ENCODE measurements at regions not wholly inside any gene's neighbourhood (a gene's known extent, or its start where the extent isn't known, plus 50 kb on each side); places are given as distances from the start of the nearest gene placed in this dataset.

DNA sequence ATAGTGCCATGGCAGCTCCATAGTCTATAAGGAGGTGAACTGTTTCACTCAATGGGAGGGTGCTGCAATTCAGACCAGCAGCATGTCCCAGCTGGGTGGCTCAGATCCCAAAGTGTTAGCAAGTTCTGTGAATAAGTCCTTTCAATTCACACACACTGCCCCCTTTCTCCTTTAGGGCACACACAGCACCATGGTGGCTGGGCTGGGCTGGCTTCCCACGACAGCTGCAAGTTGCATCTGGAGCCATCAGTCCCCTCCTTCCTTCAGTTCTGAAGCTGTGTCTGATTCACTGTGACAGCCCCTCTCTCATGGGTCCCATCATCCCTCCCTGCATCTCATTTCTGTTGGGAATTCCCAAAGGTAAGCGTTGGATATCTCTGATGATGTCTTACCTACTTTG lies 324.1 kb upstream of the NCAM1 start:
- DNase-seq (ENCODE audit: low read depth, low spot score) = no peak
- H3K4me3 ChIP-seq (ENCODE audit: low read depth, low read length) = no peak overlapping the region
- TF ChIP-seq, protein P1, sequence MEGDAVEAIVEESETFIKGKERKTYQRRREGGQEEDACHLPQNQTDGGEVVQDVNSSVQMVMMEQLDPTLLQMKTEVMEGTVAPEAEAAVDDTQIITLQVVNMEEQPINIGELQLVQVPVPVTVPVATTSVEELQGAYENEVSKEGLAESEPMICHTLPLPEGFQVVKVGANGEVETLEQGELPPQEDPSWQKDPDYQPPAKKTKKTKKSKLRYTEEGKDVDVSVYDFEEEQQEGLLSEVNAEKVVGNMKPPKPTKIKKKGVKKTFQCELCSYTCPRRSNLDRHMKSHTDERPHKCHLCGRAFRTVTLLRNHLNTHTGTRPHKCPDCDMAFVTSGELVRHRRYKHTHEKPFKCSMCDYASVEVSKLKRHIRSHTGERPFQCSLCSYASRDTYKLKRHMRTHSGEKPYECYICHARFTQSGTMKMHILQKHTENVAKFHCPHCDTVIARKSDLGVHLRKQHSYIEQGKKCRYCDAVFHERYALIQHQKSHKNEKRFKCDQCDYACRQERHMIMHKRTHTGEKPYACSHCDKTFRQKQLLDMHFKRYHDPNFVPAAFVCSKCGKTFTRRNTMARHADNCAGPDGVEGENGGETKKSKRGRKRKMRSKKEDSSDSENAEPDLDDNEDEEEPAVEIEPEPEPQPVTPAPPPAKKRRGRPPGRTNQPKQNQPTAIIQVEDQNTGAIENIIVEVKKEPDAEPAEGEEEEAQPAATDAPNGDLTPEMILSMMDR (IDR thresholded peaks at IDR 0.05; ENCODE audit: low read depth, low read length) = no peak
- no peak overlapping the region for H3K27ac ChIP-seq (ENCODE audit: low read depth, low read length)
- POLR2A ChIA-PET = no interaction called here
- no peaks in the 10 kb centered on the region for H3K27me3 ChIP-seq (ENCODE audit: control insufficient read depth, insufficient read depth, low read length)
- H3K9me3 ChIP-seq (ENCODE audit: control insufficient read depth, insufficient read depth, low read length) = no peaks in the 10 kb centered on the region
- CTCF ChIA-PET = no interaction called here

DNA sequence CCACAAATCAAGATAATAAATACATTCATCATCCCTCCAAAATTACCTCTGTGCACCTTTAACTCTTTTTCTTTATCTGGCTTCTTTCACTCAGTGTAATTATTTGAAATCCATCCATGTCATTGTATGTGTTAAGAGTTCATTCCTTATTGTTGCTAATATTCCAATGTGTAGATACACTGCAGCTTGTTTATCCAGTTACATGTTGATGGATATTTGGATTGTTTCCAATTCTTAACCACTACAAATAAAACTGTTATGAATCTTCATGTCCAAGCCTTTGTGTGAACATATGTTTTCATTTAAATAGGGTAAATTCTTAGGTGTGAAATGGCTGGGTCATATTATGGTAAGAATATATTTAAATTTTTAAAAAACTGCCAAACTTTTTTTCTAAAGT lies 323.3 kb upstream of the NCAM1 start:
- no peak for DNase-seq (ENCODE audit: low read depth, low spot score)
- TF ChIP-seq, protein P1 (IDR thresholded peaks at IDR 0.05; ENCODE audit: low read depth, low read length) = no peak
- POLR2A ChIA-PET = no interaction called here
- Histone ChIP-seq H3K27me3 (ENCODE audit: control insufficient read depth, insufficient read depth, low read length) (no peaks in the 10 kb centered on the region), H3K9me3 (ENCODE audit: control insufficient read depth, insufficient read depth, low read length) (no peaks in the 10 kb centered on the region), H3K4me3 (ENCODE audit: low read depth, low read length) (no peak overlapping the region), H3K27ac (ENCODE audit: low read depth, low read length) (no peak overlapping the region)
- CTCF ChIA-PET = no interaction called here

DNA sequence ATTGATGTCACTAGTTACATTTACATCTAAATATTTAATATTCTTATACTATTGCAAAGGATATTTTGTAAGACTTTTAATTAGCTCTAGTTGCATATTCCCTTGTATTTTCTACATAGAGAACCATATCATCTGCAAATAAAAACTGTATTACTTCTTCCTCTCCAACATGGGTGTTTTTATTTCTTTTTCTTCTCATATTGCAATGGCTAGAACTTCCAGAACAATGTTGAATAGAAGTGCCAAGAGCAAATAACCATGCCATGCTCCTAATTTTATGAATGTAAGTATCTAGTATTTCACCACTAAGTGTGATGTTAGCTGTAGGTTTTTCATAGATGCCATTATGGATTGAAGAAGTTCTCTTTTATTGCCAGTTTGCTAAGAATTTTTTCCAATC lies 321.8 kb upstream of the NCAM1 start:
- Histone ChIP-seq H3K27me3 (ENCODE audit: control insufficient read depth, insufficient read depth, low read length) (no peaks in the 10 kb centered on the region), H3K27ac (ENCODE audit: low read depth, low read length) (no peak overlapping the region), H3K9me3 (ENCODE audit: control insufficient read depth, insufficient read depth, low read length) (no peaks in the 10 kb centered on the region), H3K4me3 (ENCODE audit: low read depth, low read length) (no peak overlapping the region)
- ChIA-PET POLR2A (no interaction called here), CTCF (no interaction called here)
- DNase-seq (ENCODE audit: low read depth, low spot score) = no peak
- TF ChIP-seq, protein P1 (IDR thresholded peaks at IDR 0.05; ENCODE audit: low read depth, low read length) = no peak

DNA sequence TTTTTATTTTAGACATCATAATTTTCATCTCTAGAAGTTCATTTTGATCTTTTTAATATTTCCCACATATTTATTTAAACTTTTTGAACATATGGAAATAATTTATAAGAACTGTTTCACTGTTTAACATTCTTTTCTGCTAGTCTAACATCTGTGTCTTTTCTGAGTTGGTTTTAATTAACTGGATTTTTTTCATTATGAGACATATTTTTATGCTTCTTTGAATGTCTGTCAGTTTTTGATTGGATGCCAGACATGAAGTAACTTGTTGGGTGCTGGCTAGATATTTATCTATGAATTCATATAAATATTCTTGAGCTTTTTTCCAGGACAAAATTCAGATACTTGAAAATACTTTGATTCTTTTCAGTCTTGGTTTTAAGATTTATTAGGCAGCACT lies 317.8 kb upstream of the NCAM1 start:
- Histone ChIP-seq H3K4me3 (ENCODE audit: low read depth, low read length) (no peak overlapping the region), H3K27me3 (ENCODE audit: control insufficient read depth, insufficient read depth, low read length) (no peaks in the 10 kb centered on the region), H3K9me3 (ENCODE audit: control insufficient read depth, insufficient read depth, low read length) (no peaks in the 10 kb centered on the region), H3K27ac (ENCODE audit: low read depth, low read length) (no peak overlapping the region)
- ChIA-PET POLR2A (no interaction called here), CTCF (interaction anchor here (1.0 kb wide), 1 partner anchor 55 kb away, joined by 3 read pairs; no protein-coding TSS in a partner anchor)
- TF ChIP-seq, protein P1 (IDR thresholded peaks at IDR 0.05; ENCODE audit: low read depth, low read length) = no peak
- DNase-seq (ENCODE audit: low read depth, low spot score) = no peak

DNA sequence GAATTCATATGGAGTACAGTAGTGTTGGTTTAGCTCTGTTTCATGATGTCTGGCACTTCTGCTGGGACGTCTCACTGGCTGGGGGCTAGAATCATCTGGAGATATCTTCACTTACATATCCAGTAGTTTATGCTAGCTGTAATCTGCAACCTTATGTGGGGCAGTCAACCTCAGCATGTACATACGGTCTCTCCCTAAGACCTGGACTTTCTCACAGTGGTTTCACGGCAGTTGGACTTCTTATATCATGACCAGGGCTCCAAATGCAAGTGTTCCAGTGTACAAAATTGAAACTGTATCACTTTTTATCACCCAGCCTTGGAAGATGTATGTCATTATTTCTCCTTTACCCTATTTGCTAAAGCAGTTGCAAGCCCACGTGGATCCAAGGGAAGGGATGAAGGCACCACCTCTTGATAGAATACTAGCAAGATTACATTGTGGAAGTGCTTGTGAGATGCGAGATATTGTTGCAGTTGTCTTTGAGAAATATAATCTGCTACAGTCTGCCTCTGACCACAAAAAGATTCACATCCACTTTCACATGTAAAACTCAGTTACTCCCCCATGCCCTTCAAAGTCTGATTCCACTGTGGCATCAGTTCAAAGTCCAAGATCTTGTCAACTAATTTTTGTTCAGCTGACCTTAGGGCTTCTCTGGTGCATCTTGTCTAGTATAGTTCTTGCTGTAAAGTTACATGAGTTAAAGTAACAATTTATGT lies 316.6 kb upstream of the NCAM1 start:
- TF ChIP-seq, protein P1 (IDR thresholded peaks at IDR 0.05; ENCODE audit: low read depth, low read length) = no peak
- CTCF ChIA-PET = no interaction called here
- Histone ChIP-seq H3K4me3 (ENCODE audit: low read depth, low read length) (no peak overlapping the region), H3K9me3 (ENCODE audit: control insufficient read depth, insufficient read depth, low read length) (no peaks in the 10 kb centered on the region), H3K27ac (ENCODE audit: low read depth, low read length) (no peak overlapping the region), H3K27me3 (ENCODE audit: control insufficient read depth, insufficient read depth, low read length) (no peaks in the 10 kb centered on the region)
- POLR2A ChIA-PET = no interaction called here
- no peak for DNase-seq (ENCODE audit: low read depth, low spot score)

Data from AG04450 (cell line).